ENCODE measurements at regions not wholly inside any gene's neighbourhood (a gene's known extent, or its start where the extent isn't known, plus 50 kb on each side); places are given as distances from the start of the nearest gene placed in this dataset.
A peak's percentile ranks its signal among the peaks of the same experiment; 100 is the strongest.

GRCh38 chr18:55054021-55054990 is 95.0 kb upstream of the CCDC68 start:
- no TSS peak for BruUV-seq (replicated peaks)
- CTCF ChIA-PET = no interaction called here
- intact Hi-C loops (cut with micrococcal nuclease; ENCODE audit: unreplicated experiment) = no loop called here
- H3K27ac Mint-ChIP-seq (ENCODE audit: unreplicated experiment) = no peak overlapping the region
- DNase-seq = no peak
- H3K4me3 Mint-ChIP-seq (ENCODE audit: low read depth, unreplicated experiment) = no peak overlapping the region
- H3K36me3 Mint-ChIP-seq (ENCODE audit: insufficient read depth, unreplicated experiment) = no peaks in the 10 kb centered on the region
- TF ChIP-seq CTCF (IDR thresholded peaks at IDR 0.05; ENCODE audit: unreplicated experiment) = no peak
- peaks cover 3% of the 10 kb centered on the region for H3K4me1 Mint-ChIP-seq (ENCODE audit: low read depth, unreplicated experiment)
- peaks cover 2% of the 10 kb centered on the region for H3K9me3 Mint-ChIP-seq (ENCODE audit: low read depth, unreplicated experiment)
- no peaks in the 10 kb centered on the region for H3K27me3 Mint-ChIP-seq (ENCODE audit: unreplicated experiment)

GRCh38 chr18:55048892-55049291 is 89.6 kb upstream of the CCDC68 start:
- peaks cover 2% of the 10 kb centered on the region for H3K9me3 Mint-ChIP-seq (ENCODE audit: low read depth, unreplicated experiment)
- H3K4me1 Mint-ChIP-seq (ENCODE audit: low read depth, unreplicated experiment) = peaks cover 26% of the 10 kb centered on the region
- H3K27me3 Mint-ChIP-seq (ENCODE audit: unreplicated experiment) = no peaks in the 10 kb centered on the region
- CTCF ChIA-PET = interaction anchor here (0.6 to 1.0 kb wide), 3 partner anchors 37 to 141 kb away, joined by 3 to 4 read pairs (median 3); no protein-coding TSS in a partner anchor
- H3K27ac Mint-ChIP-seq (ENCODE audit: unreplicated experiment) = peak overlapping the region; percentile 97
- TF ChIP-seq CTCF (IDR thresholded peaks at IDR 0.05; ENCODE audit: unreplicated experiment) = no peak
- BruUV-seq (replicated peaks) = no TSS peak
- no peak for DNase-seq
- intact Hi-C loops (cut with micrococcal nuclease; ENCODE audit: unreplicated experiment) = no loop called here
- H3K36me3 Mint-ChIP-seq (ENCODE audit: insufficient read depth, unreplicated experiment) = no peaks in the 10 kb centered on the region
- no peak overlapping the region for H3K4me3 Mint-ChIP-seq (ENCODE audit: low read depth, unreplicated experiment)

GRCh38 chr18:55047546-55047945 is 88.3 kb upstream of the CCDC68 start:
- no peaks in the 10 kb centered on the region for H3K36me3 Mint-ChIP-seq (ENCODE audit: insufficient read depth, unreplicated experiment)
- peaks cover 26% of the 10 kb centered on the region for H3K4me1 Mint-ChIP-seq (ENCODE audit: low read depth, unreplicated experiment)
- CTCF ChIA-PET = no interaction called here
- no TSS peak for BruUV-seq (replicated peaks)
- no peaks in the 10 kb centered on the region for H3K27me3 Mint-ChIP-seq (ENCODE audit: unreplicated experiment)
- peak overlapping the region; percentile 97 for H3K27ac Mint-ChIP-seq (ENCODE audit: unreplicated experiment)
- peaks cover 2% of the 10 kb centered on the region for H3K9me3 Mint-ChIP-seq (ENCODE audit: low read depth, unreplicated experiment)
- H3K4me3 Mint-ChIP-seq (ENCODE audit: low read depth, unreplicated experiment) = no peak overlapping the region
- TF ChIP-seq CTCF (IDR thresholded peaks at IDR 0.05; ENCODE audit: unreplicated experiment) = no peak
- DNase-seq = no peak
- intact Hi-C loops (cut with micrococcal nuclease; ENCODE audit: unreplicated experiment) = no loop called here

GRCh38 chr18:55041366-55041765 is 82.1 kb upstream of the CCDC68 start:
- TF ChIP-seq CTCF (IDR thresholded peaks at IDR 0.05; ENCODE audit: unreplicated experiment) = no peak
- Mint-ChIP-seq H3K9me3 (ENCODE audit: low read depth, unreplicated experiment) (no peaks in the 10 kb centered on the region), H3K27me3 (ENCODE audit: unreplicated experiment) (no peaks in the 10 kb centered on the region), H3K4me3 (ENCODE audit: low read depth, unreplicated experiment) (no peak overlapping the region), H3K36me3 (ENCODE audit: insufficient read depth, unreplicated experiment) (no peaks in the 10 kb centered on the region), H3K27ac (ENCODE audit: unreplicated experiment) (no peak overlapping the region), H3K4me1 (ENCODE audit: low read depth, unreplicated experiment) (no peaks in the 10 kb centered on the region)
- BruUV-seq (replicated peaks) = no TSS peak
- intact Hi-C loops (cut with micrococcal nuclease; ENCODE audit: unreplicated experiment) = no loop called here
- no peak for DNase-seq
- CTCF ChIA-PET = no interaction called here

All from Calu3 (cell line).